GM13977 (cell line): ENCODE measurements at regions not wholly inside any gene's neighbourhood (a gene's known extent, or its start where the extent isn't known, plus 50 kb on each side); places are given as distances from the start of the nearest gene placed in this dataset.

Experiments
- DNase-seq: peaks from one replicate; pipeline ENCODE4 v3.0.0; 2012; ENCODE audit warnings: low spot score
- in situ Hi-C: fragments of 300-500 bp; cut with MboI; formaldehyde crosslinking; loops from one replicate; pipeline ENCODE4 v1.12.0; 2022; ENCODE audit warnings: low sequenced_read_pairs, low pct_unique_long_range_greater_than_20kb, mixed read lengths, inconsistent platforms; ENCODE audit not compliant: unreplicated experiment
- TF ChIP-seq, protein P1 (sequence below): IDR thresholded peaks from 2 replicates; pipeline ENCODE4 v1.5.1; 2012; ENCODE audit warnings: mild to moderate bottlenecking, control low read depth; ENCODE audit not compliant: insufficient read depth; ENCODE audit errors: extremely low read depth, missing control alignments

DNA sequence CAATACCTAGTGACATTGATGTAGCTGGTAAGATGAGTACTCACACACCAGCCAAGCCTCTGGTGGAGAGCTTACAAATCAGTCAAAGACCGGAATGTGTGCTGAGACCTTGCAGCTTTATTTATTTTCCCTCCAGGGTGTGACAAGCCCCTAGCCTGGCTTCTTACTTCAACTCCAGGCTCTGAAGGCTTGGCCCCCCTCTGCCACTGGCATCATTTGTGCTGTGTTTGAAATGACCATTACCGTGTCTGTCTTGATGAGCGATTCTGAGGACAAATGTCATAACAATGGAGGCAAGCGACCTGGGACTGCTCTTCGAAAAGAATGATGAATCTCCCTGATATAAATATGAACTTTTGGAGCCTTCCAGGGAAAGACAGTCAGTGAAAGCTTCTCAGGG is 749.9 kb upstream of the HS6ST1 start:
- in situ Hi-C loops: no loop called here
- DNase-seq: no peak
- TF ChIP-seq, protein P1, sequence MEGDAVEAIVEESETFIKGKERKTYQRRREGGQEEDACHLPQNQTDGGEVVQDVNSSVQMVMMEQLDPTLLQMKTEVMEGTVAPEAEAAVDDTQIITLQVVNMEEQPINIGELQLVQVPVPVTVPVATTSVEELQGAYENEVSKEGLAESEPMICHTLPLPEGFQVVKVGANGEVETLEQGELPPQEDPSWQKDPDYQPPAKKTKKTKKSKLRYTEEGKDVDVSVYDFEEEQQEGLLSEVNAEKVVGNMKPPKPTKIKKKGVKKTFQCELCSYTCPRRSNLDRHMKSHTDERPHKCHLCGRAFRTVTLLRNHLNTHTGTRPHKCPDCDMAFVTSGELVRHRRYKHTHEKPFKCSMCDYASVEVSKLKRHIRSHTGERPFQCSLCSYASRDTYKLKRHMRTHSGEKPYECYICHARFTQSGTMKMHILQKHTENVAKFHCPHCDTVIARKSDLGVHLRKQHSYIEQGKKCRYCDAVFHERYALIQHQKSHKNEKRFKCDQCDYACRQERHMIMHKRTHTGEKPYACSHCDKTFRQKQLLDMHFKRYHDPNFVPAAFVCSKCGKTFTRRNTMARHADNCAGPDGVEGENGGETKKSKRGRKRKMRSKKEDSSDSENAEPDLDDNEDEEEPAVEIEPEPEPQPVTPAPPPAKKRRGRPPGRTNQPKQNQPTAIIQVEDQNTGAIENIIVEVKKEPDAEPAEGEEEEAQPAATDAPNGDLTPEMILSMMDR: no peak

DNA sequence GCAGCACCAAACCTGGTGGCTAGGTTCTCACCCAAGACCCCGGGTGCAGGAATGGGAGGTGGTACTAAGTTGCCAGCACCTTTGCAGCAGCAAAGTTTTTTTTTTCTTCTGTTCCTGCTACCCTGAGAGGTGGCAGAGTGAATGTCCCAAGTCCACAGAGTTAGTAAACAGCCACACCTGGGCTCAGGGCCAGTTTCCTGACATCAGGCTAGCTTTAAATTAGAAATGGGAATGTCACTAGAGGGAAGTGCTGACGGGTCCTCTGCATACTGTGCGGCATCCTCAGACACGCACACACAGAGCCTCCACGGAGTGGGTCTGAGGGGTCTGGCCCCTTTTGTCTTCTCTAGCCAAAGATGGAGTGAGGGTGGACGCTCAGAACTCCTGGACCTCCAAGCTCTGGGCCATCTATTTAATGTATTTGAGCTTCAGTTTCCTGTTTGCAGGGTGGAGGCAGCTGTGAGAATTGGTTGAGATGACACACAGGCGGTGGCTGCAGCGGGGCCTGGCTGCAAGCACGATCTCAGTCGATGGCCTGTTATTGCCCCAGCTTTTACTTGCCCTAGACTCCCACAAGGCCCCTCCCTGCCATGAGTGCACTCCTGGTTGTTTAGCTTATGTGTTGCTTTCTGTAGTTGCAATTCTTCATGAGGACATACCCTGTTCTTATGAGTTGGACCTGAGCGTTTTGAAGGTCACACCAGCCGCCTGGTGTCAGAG is 751.4 kb upstream of the HS6ST1 start:
- DNase-seq: no peak
- TF ChIP-seq, protein P1: no peak
- in situ Hi-C loops: no loop called here

- no peak for DNase-seq
- TF ChIP-seq, protein P1: no peak
Measured at GRCh38 chr2:129070663-129071062, 752.0 kb upstream of the HS6ST1 start.

DNA sequence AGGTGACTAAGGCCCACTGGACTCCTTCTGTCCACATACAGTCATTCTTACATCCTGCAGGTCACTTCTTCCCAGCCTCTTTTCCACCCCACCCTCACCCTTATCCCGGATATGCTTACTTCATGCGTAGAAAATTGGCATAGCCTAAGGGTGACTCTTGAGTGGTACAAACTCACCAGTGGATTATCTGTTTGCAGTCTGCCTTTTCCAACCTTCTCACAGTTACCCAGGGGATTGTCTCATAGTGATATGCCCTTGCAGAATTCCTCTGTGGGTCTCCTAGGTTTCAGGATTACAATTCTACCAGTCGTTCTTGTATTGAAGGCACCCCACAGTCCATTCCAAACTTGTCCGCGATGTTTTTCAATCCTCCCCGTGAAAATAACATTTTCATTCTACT is 752.9 kb upstream of the HS6ST1 start:
- no peak for DNase-seq
- in situ Hi-C loops: no loop called here
- TF ChIP-seq, protein P1: no peak

More at GRCh38 chr2:129070663-129071062, 752.0 kb upstream of the HS6ST1 start:
- in situ Hi-C loops: no loop called here

GRCh38 chr2:129074298-129074920 is 755.7 kb upstream of the HS6ST1 start:
- TF ChIP-seq, protein P1: no peak
- in situ Hi-C loops: no loop called here
- DNase-seq: no peak

DNA sequence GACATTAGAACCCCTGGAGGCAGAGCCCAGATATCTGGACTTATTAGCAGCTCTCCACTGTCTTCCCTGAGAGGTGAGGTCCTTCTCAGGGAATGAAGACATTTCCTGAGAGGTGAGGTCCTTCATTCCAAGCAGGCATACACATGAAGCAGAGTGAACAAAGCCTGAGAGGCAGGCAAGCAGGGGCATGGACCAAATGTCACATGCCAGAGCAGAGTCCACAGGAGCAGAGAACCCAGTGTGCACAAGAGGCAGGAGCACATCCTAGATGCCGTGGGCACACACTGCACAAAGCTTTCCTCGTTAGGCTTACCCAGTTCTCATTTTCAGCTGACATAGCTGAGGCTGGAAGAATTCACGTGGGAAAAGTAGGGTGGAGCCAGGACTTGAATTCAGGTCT is 759.9 kb upstream of the HS6ST1 start:
- TF ChIP-seq, protein P1: no peak
- DNase-seq: no peak
- in situ Hi-C loops: no loop called here
